SH-SY5Y (cell line): ENCODE measurements at regions not wholly inside any gene's neighbourhood (a gene's known extent, or its start where the extent isn't known, plus 50 kb on each side); places are given as distances from the start of the nearest gene placed in this dataset.

Source experiments
- GATA2 ChIP-seq: IDR thresholded peaks from 2 replicates; pipeline ENCODE4 v1.6.1; 2011; ENCODE audit warnings: mild to moderate bottlenecking, low read depth, low read length
- GATA3 ChIP-seq: IDR thresholded peaks from 2 replicates; pipeline ENCODE4 v1.6.1; 2011; ENCODE audit warnings: low read depth, mild to moderate bottlenecking, low read length, moderate library complexity

- TF ChIP-seq GATA2 (no peak), GATA3 (no peak)
These were observed 351.9 kb downstream of the RPS24 start for GRCh38 chr10:78385599-78385998.
